GM12878 (cell line): ENCODE measurements at regions not wholly inside any gene's neighbourhood (a gene's known extent, or its start where the extent isn't known, plus 50 kb on each side); places are given as distances from the start of the nearest gene placed in this dataset.

Source experiments
- ATF7 ChIP-seq: fragments of 450-650 bp; IDR thresholded peaks from 2 replicates; pipeline ENCODE4 v1.6.1; 2016; ENCODE audit warnings: low read depth, mild to moderate bottlenecking
- CEBPB ChIP-seq, 2 experiments: fragments of 150-350 bp in 1 of 2; IDR thresholded peaks; 2 replicates each; pipeline ENCODE4 v1.6.1; 2012 to 2014; ENCODE audit warnings: low read depth in 2 of 2, low read length in 2 of 2, borderline replicate concordance in 1 of 2, inconsistent platforms in 1 of 2
- CTCF ChIP-seq, 3 experiments: IDR thresholded peaks in 2 of 3; conservative IDR thresholded peaks in 1 of 3; 2 replicates each; pipeline ENCODE4 v1.5.1; 2011; ENCODE audit warnings: low read depth in 3 of 3, low read length in 3 of 3, mild to moderate bottlenecking in 3 of 3, control low read depth in 2 of 3, moderate library complexity in 2 of 3, inconsistent platforms in 1 of 3, mixed read lengths in 1 of 3; ENCODE audit not compliant: control insufficient read depth in 2 of 3, insufficient read depth in 1 of 3; ENCODE audit errors: extremely low read depth in 1 of 3
- EP300 ChIP-seq, 2 experiments: fragments of 150-350 bp in 1 of 2; IDR thresholded peaks; 2 replicates each; pipeline ENCODE4 v1.6.1; 2011 to 2012; ENCODE audit warnings: low read depth in 2 of 2, low read length in 2 of 2, borderline replicate concordance in 1 of 2, improper control_type of control experiment in 1 of 2, inconsistent platforms in 1 of 2; ENCODE audit not compliant: control insufficient read depth in 1 of 2
- POLR2A ChIP-seq: IDR thresholded peaks from 2 replicates; pipeline ENCODE4 v1.6.1; 2011; ENCODE audit warnings: low read depth, mild to moderate bottlenecking, low read length
- TCF12 ChIP-seq: IDR thresholded peaks from 2 replicates; pipeline ENCODE4 v1.6.1; 2011; ENCODE audit warnings: low read depth, mild to moderate bottlenecking, low read length
- YBX1 ChIP-seq: fragments of 450-650 bp; IDR thresholded peaks from 2 replicates; pipeline ENCODE4 v1.6.1; 2016; ENCODE audit warnings: antibody characterized with exemption
- YY1 ChIP-seq: IDR thresholded peaks from 2 replicates; pipeline ENCODE4 v1.6.1; 2011; ENCODE audit warnings: low read depth, mild to moderate bottlenecking, low read length
- ZNF217 ChIP-seq: fragments of 450-650 bp; IDR thresholded peaks from 2 replicates; pipeline ENCODE4 v1.6.1; 2017; ENCODE audit warnings: antibody characterized with exemption, mild to moderate bottlenecking

- TF ChIP-seq ZNF217 (no peak), YY1 (no peak), POLR2A (no peak), CTCF (IDR thresholded peaks at IDR 0.05 in 2 of 3, conservative IDR thresholded peaks at IDR 0.05 in 1 of 3; ENCODE audit: control insufficient read depth in 2 of 3, extremely low read depth in 1 of 3, insufficient read depth in 1 of 3, low read depth in 3 of 3, low read length in 3 of 3) (no peak), TCF12 (no peak), YBX1 (no peak), CEBPB (IDR thresholded peaks at IDR 0.05; ENCODE audit: borderline replicate concordance in 1 of 2, low read depth in 2 of 2, low read length in 2 of 2) (no peak), ATF7 (no peak), EP300 (IDR thresholded peaks at IDR 0.05; ENCODE audit: borderline replicate concordance in 1 of 2, control insufficient read depth in 1 of 2, low read depth in 2 of 2, low read length in 2 of 2) (no peak)
Measured at GRCh38 chr12:60100852-60101251, 505.0 kb downstream of the SLC16A7 start.
